Progenitor cell of endocrine pancreas (in vitro differentiated cells): ENCODE measurements at regions not wholly inside any gene's neighbourhood (a gene's known extent, or its start where the extent isn't known, plus 50 kb on each side); places are given as distances from the start of the nearest gene placed in this dataset.
"Not testable (repeated sequence)": the region's sequence is repeated elsewhere in the genome, so short reads cannot be mapped to it uniquely, and the experiment has no call there.

Experiments
- DNase-seq: peaks from one replicate; pipeline ENCODE4 v3.0.0; 2021; ENCODE audit warnings: low spot score; ENCODE audit not compliant: unreplicated experiment
- H3K27ac Mint-ChIP-seq: 2 replicates; pipeline ENCODE4 v1.8.0; 2021; ENCODE audit warnings: mild to moderate bottlenecking, moderate library complexity, mixed read lengths
- H3K27me3 Mint-ChIP-seq: 2 replicates; pipeline ENCODE4 v1.8.0; 2021; ENCODE audit warnings: mixed read lengths
- H3K36me3 Mint-ChIP-seq: 2 replicates; pipeline ENCODE4 v1.8.0; 2022; ENCODE audit warnings: mixed read lengths; ENCODE audit not compliant: insufficient read depth
- H3K4me1 Mint-ChIP-seq: 2 replicates; pipeline ENCODE4 v1.8.0; 2021; ENCODE audit warnings: low read depth, mixed read lengths
- H3K4me3 Mint-ChIP-seq: 2 replicates; pipeline ENCODE4 v1.8.0; 2021; ENCODE audit warnings: low read depth, mild to moderate bottlenecking, moderate library complexity, mixed read lengths
- H3K9me3 Mint-ChIP-seq: 2 replicates; pipeline ENCODE4 v1.8.0; 2021; ENCODE audit warnings: low read depth, mixed read lengths
- TF ChIP-seq, protein P1 (sequence below): fragments of 200-600 bp; sonication (generic); IDR thresholded peaks from one replicate; pipeline ENCODE4 v1.5.0; 2021; ENCODE audit warnings: antibody characterized with exemption, mild to moderate bottlenecking; ENCODE audit not compliant: unreplicated experiment

DNA sequence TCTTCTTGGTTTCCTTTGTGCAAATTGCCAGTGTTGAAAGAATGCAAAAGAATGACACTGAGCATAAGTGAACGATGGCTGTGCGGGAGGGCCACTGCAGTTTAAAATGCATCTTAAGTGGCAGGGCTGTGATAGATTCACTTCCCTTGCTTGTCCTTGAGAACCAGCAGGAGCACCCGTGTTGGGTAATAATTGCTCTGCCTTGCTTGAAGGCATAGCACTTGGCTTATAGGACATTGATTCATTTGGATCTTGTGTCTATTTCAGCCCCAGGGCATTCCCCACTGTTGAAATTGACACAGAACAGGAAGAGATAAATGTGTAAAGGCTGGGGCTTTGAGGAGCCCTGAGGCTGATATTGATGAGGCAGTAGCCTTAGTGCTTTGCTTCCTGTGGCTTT is 1003.7 kb upstream of the GYPC start:
- no peak overlapping the region for H3K4me3 Mint-ChIP-seq
- peaks cover 19% of the 10 kb centered on the region for H3K4me1 Mint-ChIP-seq
- no peak overlapping the region for H3K27ac Mint-ChIP-seq
- H3K9me3 Mint-ChIP-seq, result peaks cover 4% of the 10 kb centered on the region
- TF ChIP-seq, protein P1, sequence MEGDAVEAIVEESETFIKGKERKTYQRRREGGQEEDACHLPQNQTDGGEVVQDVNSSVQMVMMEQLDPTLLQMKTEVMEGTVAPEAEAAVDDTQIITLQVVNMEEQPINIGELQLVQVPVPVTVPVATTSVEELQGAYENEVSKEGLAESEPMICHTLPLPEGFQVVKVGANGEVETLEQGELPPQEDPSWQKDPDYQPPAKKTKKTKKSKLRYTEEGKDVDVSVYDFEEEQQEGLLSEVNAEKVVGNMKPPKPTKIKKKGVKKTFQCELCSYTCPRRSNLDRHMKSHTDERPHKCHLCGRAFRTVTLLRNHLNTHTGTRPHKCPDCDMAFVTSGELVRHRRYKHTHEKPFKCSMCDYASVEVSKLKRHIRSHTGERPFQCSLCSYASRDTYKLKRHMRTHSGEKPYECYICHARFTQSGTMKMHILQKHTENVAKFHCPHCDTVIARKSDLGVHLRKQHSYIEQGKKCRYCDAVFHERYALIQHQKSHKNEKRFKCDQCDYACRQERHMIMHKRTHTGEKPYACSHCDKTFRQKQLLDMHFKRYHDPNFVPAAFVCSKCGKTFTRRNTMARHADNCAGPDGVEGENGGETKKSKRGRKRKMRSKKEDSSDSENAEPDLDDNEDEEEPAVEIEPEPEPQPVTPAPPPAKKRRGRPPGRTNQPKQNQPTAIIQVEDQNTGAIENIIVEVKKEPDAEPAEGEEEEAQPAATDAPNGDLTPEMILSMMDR, result no peak
- H3K36me3 Mint-ChIP-seq, result no peaks in the 10 kb centered on the region
- DNase-seq, result no peak
- H3K27me3 Mint-ChIP-seq, result peaks cover 2% of the 10 kb centered on the region

GRCh38 chr2:125654226-125654625 is 1001.7 kb upstream of the GYPC start:
- TF ChIP-seq, protein P1, result no peak

GRCh38 chr2:125656190-125656589 is 999.8 kb upstream of the GYPC start:
- Mint-ChIP-seq H3K4me1 (peaks cover 8% of the 10 kb centered on the region), H3K36me3 (no peaks in the 10 kb centered on the region), H3K27ac (no peak overlapping the region), H3K9me3 (no peaks in the 10 kb centered on the region), H3K27me3 (peaks cover 2% of the 10 kb centered on the region), H3K4me3 (no peak overlapping the region)
- TF ChIP-seq, protein P1, result no peak
- no peak for DNase-seq

More at GRCh38 chr2:125654226-125654625, 1001.7 kb upstream of the GYPC start:
- Mint-ChIP-seq H3K4me3 (no peak overlapping the region), H3K4me1 (peaks cover 10% of the 10 kb centered on the region), H3K9me3 (no peaks in the 10 kb centered on the region), H3K27ac (no peak overlapping the region), H3K36me3 (no peaks in the 10 kb centered on the region), H3K27me3 (peaks cover 2% of the 10 kb centered on the region)
- no peak for DNase-seq

- TF ChIP-seq, protein P1, result no peak
- no peak overlapping the region for H3K4me3 Mint-ChIP-seq
- H3K9me3 Mint-ChIP-seq, result no peaks in the 10 kb centered on the region
- H3K27ac Mint-ChIP-seq, result no peak overlapping the region
- no peaks in the 10 kb centered on the region for H3K36me3 Mint-ChIP-seq
- H3K4me1 Mint-ChIP-seq, result peaks cover 6% of the 10 kb centered on the region
- no peaks in the 10 kb centered on the region for H3K27me3 Mint-ChIP-seq
- no peak for DNase-seq
These were observed 997.4 kb upstream of the GYPC start for GRCh38 chr2:125658583-125658982.

GRCh38 chr2:125660369-125660768 is 995.6 kb upstream of the GYPC start:
- H3K9me3 Mint-ChIP-seq, H3K27me3 Mint-ChIP-seq, H3K27ac Mint-ChIP-seq, H3K4me1 Mint-ChIP-seq, H3K4me3 Mint-ChIP-seq, H3K36me3 Mint-ChIP-seq, DNase-seq: not testable (repeated sequence)

DNA sequence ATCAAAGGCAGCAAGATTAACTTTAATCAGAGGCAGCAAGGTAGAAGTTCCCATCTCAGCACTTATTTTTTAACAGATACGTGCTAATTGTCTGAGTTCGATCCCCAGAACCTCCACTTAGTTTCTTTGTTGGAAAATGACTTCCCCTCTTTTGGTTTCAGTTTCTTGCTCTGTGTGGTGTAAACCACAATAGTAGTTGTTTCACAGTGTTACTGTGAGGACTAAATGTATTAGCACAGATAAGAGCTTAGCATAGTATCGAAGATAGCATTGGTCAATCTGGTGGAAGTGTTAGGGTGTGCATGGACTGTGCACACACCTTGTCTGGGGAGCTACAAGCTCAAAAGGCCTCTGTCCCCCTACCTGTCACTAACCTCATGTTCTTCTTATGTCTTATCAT is 988.3 kb upstream of the GYPC start:
- TF ChIP-seq, protein P1, result no peak
- Mint-ChIP-seq H3K36me3 (no peaks in the 10 kb centered on the region), H3K4me3 (no peak overlapping the region), H3K4me1 (no peaks in the 10 kb centered on the region), H3K27ac (no peak overlapping the region), H3K27me3 (no peaks in the 10 kb centered on the region), H3K9me3 (peaks cover 6% of the 10 kb centered on the region)
- no peak for DNase-seq
